ENCODE measurements at regions not wholly inside any gene's neighbourhood (a gene's known extent, or its start where the extent isn't known, plus 50 kb on each side); places are given as distances from the start of the nearest gene placed in this dataset.

DNA sequence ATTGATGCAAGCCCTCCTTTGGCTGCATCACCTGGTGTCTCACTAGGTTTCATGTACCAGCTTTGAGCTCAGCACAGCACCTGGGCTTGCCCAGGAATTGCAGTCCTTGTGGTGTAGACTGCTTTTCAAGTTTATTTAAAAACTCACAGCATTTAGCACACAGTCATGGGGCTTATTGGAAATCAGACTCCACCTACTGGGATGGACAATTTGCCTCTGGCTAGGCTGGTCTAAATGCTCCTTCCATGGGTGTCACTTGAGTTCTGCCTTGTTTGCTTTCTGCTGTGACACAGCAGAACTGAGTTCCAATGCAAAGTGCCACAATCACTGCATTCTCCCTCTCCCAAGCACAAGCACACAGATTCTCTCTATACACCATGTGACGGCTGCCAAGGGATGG, 453.3 kb downstream of the GABRG2 start:
- no peak for TF ChIP-seq POLR2A (IDR thresholded peaks at IDR 0.05)
- TF ChIP-seq CTCF (IDR thresholded peaks at IDR 0.05): no peak
- TF ChIP-seq POLR2AphosphoS5 (IDR thresholded peaks at IDR 0.05): no peak

Measured in breast epithelium (tissue), 3 donors.